ENCODE measurements at regions not wholly inside any gene's neighbourhood (a gene's known extent, or its start where the extent isn't known, plus 50 kb on each side); places are given as distances from the start of the nearest gene placed in this dataset.

GRCh38 chr14:30108975-30109700, 181.5 kb upstream of the PRKD1 start:
- Histone ChIP-seq H3K4me1 (ENCODE audit: control insufficient read depth in 5 of 5, insufficient read depth in 5 of 5, low read length in 5 of 5) (no peaks in the 10 kb centered on the region), H3K27ac (ENCODE audit: low read depth, low read length) (no peak overlapping the region), H3K9me3 (ENCODE audit: control insufficient read depth in 5 of 5, low read length in 5 of 5) (peaks cover 0 to 4% (median 0%) of the 10 kb centered on the region in 5 donors), H3K36me3 (ENCODE audit: control insufficient read depth in 5 of 5, insufficient read depth in 5 of 5, low read length in 5 of 5) (no peaks in the 10 kb centered on the region), H3K4me3 (ENCODE audit: low read depth in 1 of 5, low read length in 5 of 5) (no peak overlapping the region), H3K9ac (ENCODE audit: low read length in 5 of 5) (no peak overlapping the region), H3K27me3 (ENCODE audit: control insufficient read depth in 5 of 5, insufficient read depth in 4 of 5, low read length in 5 of 5) (no peaks in the 10 kb centered on the region)

GRCh38 chr14:30114051-30114450, 186.4 kb upstream of the PRKD1 start:
- no peak overlapping the region for H3K27ac ChIP-seq (ENCODE audit: low read depth, low read length)
- H3K27me3 ChIP-seq (ENCODE audit: control insufficient read depth in 5 of 5, insufficient read depth in 4 of 5, low read length in 5 of 5), result no peaks in the 10 kb centered on the region
- H3K36me3 ChIP-seq (ENCODE audit: control insufficient read depth in 5 of 5, insufficient read depth in 5 of 5, low read length in 5 of 5), result no peaks in the 10 kb centered on the region
- no peaks in the 10 kb centered on the region for H3K4me1 ChIP-seq (ENCODE audit: control insufficient read depth in 5 of 5, insufficient read depth in 5 of 5, low read length in 5 of 5)
- H3K9ac ChIP-seq (ENCODE audit: low read length in 5 of 5), result no peak overlapping the region
- no peaks in the 10 kb centered on the region for H3K9me3 ChIP-seq (ENCODE audit: control insufficient read depth in 5 of 5, low read length in 5 of 5)
- H3K4me3 ChIP-seq (ENCODE audit: low read depth in 1 of 5, low read length in 5 of 5), result no peak overlapping the region

GRCh38 chr14:30115756-30116155, 188.1 kb upstream of the PRKD1 start:
- H3K4me1 ChIP-seq (ENCODE audit: control insufficient read depth in 5 of 5, insufficient read depth in 5 of 5, low read length in 5 of 5), result no peaks in the 10 kb centered on the region
- H3K9ac ChIP-seq (ENCODE audit: low read length in 5 of 5), result no peak overlapping the region
- no peaks in the 10 kb centered on the region for H3K27me3 ChIP-seq (ENCODE audit: control insufficient read depth in 5 of 5, insufficient read depth in 4 of 5, low read length in 5 of 5)
- no peaks in the 10 kb centered on the region for H3K36me3 ChIP-seq (ENCODE audit: control insufficient read depth in 5 of 5, insufficient read depth in 5 of 5, low read length in 5 of 5)
- no peaks in the 10 kb centered on the region for H3K9me3 ChIP-seq (ENCODE audit: control insufficient read depth in 5 of 5, low read length in 5 of 5)
- no peak overlapping the region for H3K27ac ChIP-seq (ENCODE audit: low read depth, low read length)
- H3K4me3 ChIP-seq (ENCODE audit: low read depth in 1 of 5, low read length in 5 of 5), result no peak overlapping the region

GRCh38 chr14:30118992-30119640, 191.5 kb upstream of the PRKD1 start:
- no peak overlapping the region for H3K4me3 ChIP-seq (ENCODE audit: low read depth in 1 of 5, low read length in 5 of 5)
- no peaks in the 10 kb centered on the region for H3K9me3 ChIP-seq (ENCODE audit: control insufficient read depth in 5 of 5, low read length in 5 of 5)
- H3K27ac ChIP-seq (ENCODE audit: low read depth, low read length), result no peak overlapping the region
- no peak overlapping the region for H3K9ac ChIP-seq (ENCODE audit: low read length in 5 of 5)
- no peaks in the 10 kb centered on the region for H3K4me1 ChIP-seq (ENCODE audit: control insufficient read depth in 5 of 5, insufficient read depth in 5 of 5, low read length in 5 of 5)
- no peaks in the 10 kb centered on the region for H3K36me3 ChIP-seq (ENCODE audit: control insufficient read depth in 5 of 5, insufficient read depth in 5 of 5, low read length in 5 of 5)
- no peaks in the 10 kb centered on the region for H3K27me3 ChIP-seq (ENCODE audit: control insufficient read depth in 5 of 5, insufficient read depth in 4 of 5, low read length in 5 of 5)

GRCh38 chr14:30125322-30125979, 197.8 kb upstream of the PRKD1 start:
- Histone ChIP-seq H3K9ac (ENCODE audit: low read length in 5 of 5) (no peak overlapping the region), H3K4me3 (ENCODE audit: low read depth in 1 of 5, low read length in 5 of 5) (no peak overlapping the region), H3K36me3 (ENCODE audit: control insufficient read depth in 5 of 5, insufficient read depth in 5 of 5, low read length in 5 of 5) (no peaks in the 10 kb centered on the region), H3K9me3 (ENCODE audit: control insufficient read depth in 5 of 5, low read length in 5 of 5) (no peaks in the 10 kb centered on the region), H3K27me3 (ENCODE audit: control insufficient read depth in 5 of 5, insufficient read depth in 4 of 5, low read length in 5 of 5) (no peaks in the 10 kb centered on the region), H3K27ac (ENCODE audit: low read depth, low read length) (no peak overlapping the region), H3K4me1 (ENCODE audit: control insufficient read depth in 5 of 5, insufficient read depth in 5 of 5, low read length in 5 of 5) (no peaks in the 10 kb centered on the region)

- no peak overlapping the region for H3K27ac ChIP-seq (ENCODE audit: low read depth, low read length)
- H3K27me3 ChIP-seq (ENCODE audit: control insufficient read depth in 5 of 5, insufficient read depth in 4 of 5, low read length in 5 of 5), result no peaks in the 10 kb centered on the region
- no peaks in the 10 kb centered on the region for H3K9me3 ChIP-seq (ENCODE audit: control insufficient read depth in 5 of 5, low read length in 5 of 5)
- no peak overlapping the region for H3K9ac ChIP-seq (ENCODE audit: low read length in 5 of 5)
- no peaks in the 10 kb centered on the region for H3K36me3 ChIP-seq (ENCODE audit: control insufficient read depth in 5 of 5, insufficient read depth in 5 of 5, low read length in 5 of 5)
- no peak overlapping the region for H3K4me3 ChIP-seq (ENCODE audit: low read depth in 1 of 5, low read length in 5 of 5)
- no peaks in the 10 kb centered on the region for H3K4me1 ChIP-seq (ENCODE audit: control insufficient read depth in 5 of 5, insufficient read depth in 5 of 5, low read length in 5 of 5)
Measured at GRCh38 chr14:30129807-30130206, 202.2 kb upstream of the PRKD1 start.

GRCh38 chr14:30131581-30132097, 204.0 kb upstream of the PRKD1 start:
- Histone ChIP-seq H3K4me3 (ENCODE audit: low read depth in 1 of 5, low read length in 5 of 5) (no peak overlapping the region), H3K27me3 (ENCODE audit: control insufficient read depth in 5 of 5, insufficient read depth in 4 of 5, low read length in 5 of 5) (no peaks in the 10 kb centered on the region), H3K27ac (ENCODE audit: low read depth, low read length) (no peak overlapping the region), H3K9me3 (ENCODE audit: control insufficient read depth in 5 of 5, low read length in 5 of 5) (no peaks in the 10 kb centered on the region), H3K9ac (ENCODE audit: low read length in 5 of 5) (no peak overlapping the region), H3K36me3 (ENCODE audit: control insufficient read depth in 5 of 5, insufficient read depth in 5 of 5, low read length in 5 of 5) (no peaks in the 10 kb centered on the region), H3K4me1 (ENCODE audit: control insufficient read depth in 5 of 5, insufficient read depth in 5 of 5, low read length in 5 of 5) (no peaks in the 10 kb centered on the region)

- no peaks in the 10 kb centered on the region for H3K36me3 ChIP-seq (ENCODE audit: control insufficient read depth in 5 of 5, insufficient read depth in 5 of 5, low read length in 5 of 5)
- H3K4me1 ChIP-seq (ENCODE audit: control insufficient read depth in 5 of 5, insufficient read depth in 5 of 5, low read length in 5 of 5), result no peaks in the 10 kb centered on the region
- no peaks in the 10 kb centered on the region for H3K27me3 ChIP-seq (ENCODE audit: control insufficient read depth in 5 of 5, insufficient read depth in 4 of 5, low read length in 5 of 5)
- H3K9ac ChIP-seq (ENCODE audit: low read length in 5 of 5), result no peak overlapping the region
- H3K9me3 ChIP-seq (ENCODE audit: control insufficient read depth in 5 of 5, low read length in 5 of 5), result no peaks in the 10 kb centered on the region
- H3K27ac ChIP-seq (ENCODE audit: low read depth, low read length), result no peak overlapping the region
- H3K4me3 ChIP-seq (ENCODE audit: low read depth in 1 of 5, low read length in 5 of 5), result no peak overlapping the region
Measured at GRCh38 chr14:30132196-30132595, 204.5 kb upstream of the PRKD1 start.

GRCh38 chr14:30134936-30135335, 207.3 kb upstream of the PRKD1 start:
- Histone ChIP-seq H3K36me3 (ENCODE audit: control insufficient read depth in 5 of 5, insufficient read depth in 5 of 5, low read length in 5 of 5) (no peaks in the 10 kb centered on the region), H3K4me1 (ENCODE audit: control insufficient read depth in 5 of 5, insufficient read depth in 5 of 5, low read length in 5 of 5) (no peaks in the 10 kb centered on the region), H3K9ac (ENCODE audit: low read length in 5 of 5) (no peak overlapping the region), H3K4me3 (ENCODE audit: low read depth in 1 of 5, low read length in 5 of 5) (no peak overlapping the region), H3K27ac (ENCODE audit: low read depth, low read length) (no peak overlapping the region), H3K9me3 (ENCODE audit: control insufficient read depth in 5 of 5, low read length in 5 of 5) (no peaks in the 10 kb centered on the region), H3K27me3 (ENCODE audit: control insufficient read depth in 5 of 5, insufficient read depth in 4 of 5, low read length in 5 of 5) (no peaks in the 10 kb centered on the region)

GRCh38 chr14:30138567-30138966, 210.9 kb upstream of the PRKD1 start:
- Histone ChIP-seq H3K4me3 (ENCODE audit: low read depth in 1 of 5, low read length in 5 of 5) (no peak overlapping the region), H3K9ac (ENCODE audit: low read length in 5 of 5) (no peak overlapping the region), H3K9me3 (ENCODE audit: control insufficient read depth in 5 of 5, low read length in 5 of 5) (peaks cover 0 to 2% (median 0%) of the 10 kb centered on the region in 5 donors), H3K27me3 (ENCODE audit: control insufficient read depth in 5 of 5, insufficient read depth in 4 of 5, low read length in 5 of 5) (no peaks in the 10 kb centered on the region), H3K4me1 (ENCODE audit: control insufficient read depth in 5 of 5, insufficient read depth in 5 of 5, low read length in 5 of 5) (no peaks in the 10 kb centered on the region), H3K27ac (ENCODE audit: low read depth, low read length) (no peak overlapping the region), H3K36me3 (ENCODE audit: control insufficient read depth in 5 of 5, insufficient read depth in 5 of 5, low read length in 5 of 5) (no peaks in the 10 kb centered on the region)

Measured in subcutaneous abdominal adipose tissue (tissue), 5 donors.